CD4-positive, alpha-beta T cell treated with Interleukin-15 for 4 hours (primary cell): ENCODE measurements at regions not wholly inside any gene's neighbourhood (a gene's known extent, or its start where the extent isn't known, plus 50 kb on each side); places are given as distances from the start of the nearest gene placed in this dataset.

Experiments used
- DNase-seq: peaks from one replicate; pipeline ENCODE4 v3.0.0-alpha.2; 2020; ENCODE audit warnings: low spot score

GRCh38 chr6:99073223-99073622 is 125.5 kb upstream of the FBXL4 start:
- DNase-seq, result no peak

DNA sequence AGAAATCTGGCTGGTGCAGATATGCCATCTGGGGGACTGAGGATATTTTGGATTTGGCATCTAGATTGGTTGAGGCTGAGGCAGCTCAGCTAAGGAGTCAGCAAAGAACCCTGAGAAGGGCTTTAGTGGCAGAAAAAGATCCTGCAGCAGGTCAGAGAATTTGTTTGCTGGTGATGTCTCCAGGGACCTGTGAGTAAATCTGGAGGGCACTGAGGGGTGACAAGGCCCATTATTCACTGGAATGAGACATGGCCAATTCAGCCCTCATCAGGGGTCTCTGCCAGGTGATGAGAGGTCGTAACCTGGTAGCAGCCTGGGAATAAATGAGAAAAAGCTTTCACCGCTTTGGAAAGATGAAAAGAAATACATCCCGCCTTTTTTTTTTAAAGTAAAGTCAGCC is 118.3 kb upstream of the FBXL4 start:
- no peak for DNase-seq

DNA sequence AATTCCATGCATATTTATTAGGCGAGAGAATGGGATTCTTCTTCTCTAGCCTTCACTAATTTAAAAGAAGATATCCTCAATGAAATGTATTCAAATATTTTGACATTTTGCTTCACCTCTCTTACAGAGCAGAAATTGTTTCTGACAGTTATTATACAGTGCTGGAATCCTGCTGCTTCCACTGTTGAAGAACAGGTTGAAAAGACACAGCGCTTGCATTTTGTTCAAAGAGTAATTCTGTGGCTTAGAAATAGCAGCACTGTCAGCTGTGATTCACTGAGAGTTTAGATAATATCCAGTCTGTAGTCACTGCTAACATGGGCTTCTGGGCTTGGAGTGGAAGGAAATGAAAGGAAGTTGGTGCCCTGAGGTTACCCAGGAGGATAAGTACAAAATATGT is 117.1 kb upstream of the FBXL4 start:
- DNase-seq, result no peak

DNA sequence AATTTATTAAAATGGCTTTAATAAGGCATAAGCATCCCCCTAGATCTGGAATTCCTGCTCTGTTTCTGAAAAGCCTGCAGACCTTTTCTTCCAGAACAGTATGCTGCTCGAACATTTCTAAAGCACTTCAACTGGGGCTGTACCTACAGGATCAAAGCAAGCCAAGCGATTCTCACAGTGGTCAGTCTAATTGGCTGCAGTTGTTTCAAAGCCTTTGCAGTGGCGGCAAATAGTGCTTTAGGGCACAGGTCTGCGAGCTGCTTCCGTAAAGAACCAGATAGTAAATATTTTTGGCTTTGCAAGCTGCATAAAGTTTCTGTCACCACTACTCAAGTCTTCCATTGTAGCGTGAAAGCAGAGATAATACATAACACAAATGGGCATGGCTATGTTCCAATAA is 88.9 kb upstream of the FBXL4 start:
- DNase-seq, result no peak

- DNase-seq, result no peak
These were observed 84.7 kb upstream of the FBXL4 start for GRCh38 chr6:99032396-99032795.

- DNase-seq, result no peak
These were observed 84.2 kb upstream of the FBXL4 start for GRCh38 chr6:99031957-99032356.

DNA sequence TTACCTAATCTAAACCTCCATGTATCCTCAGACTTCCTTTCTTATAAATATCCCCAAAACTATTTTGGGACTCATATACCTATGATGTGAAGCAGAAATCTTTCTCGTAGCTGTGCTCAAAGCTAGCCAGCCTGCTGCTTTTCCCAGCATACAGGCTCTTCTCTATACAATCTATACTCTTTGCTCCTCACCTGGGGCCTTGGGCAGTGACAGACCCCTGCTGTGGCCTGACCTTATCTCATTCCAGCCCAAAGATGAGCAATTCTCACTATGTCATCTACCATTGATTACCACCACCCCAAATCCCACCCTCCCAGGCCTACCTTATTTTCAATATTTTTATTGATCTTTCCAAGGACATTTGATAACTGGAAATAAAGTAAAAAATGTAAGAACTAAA is 83.2 kb upstream of the FBXL4 start:
- DNase-seq, result no peak

DNA sequence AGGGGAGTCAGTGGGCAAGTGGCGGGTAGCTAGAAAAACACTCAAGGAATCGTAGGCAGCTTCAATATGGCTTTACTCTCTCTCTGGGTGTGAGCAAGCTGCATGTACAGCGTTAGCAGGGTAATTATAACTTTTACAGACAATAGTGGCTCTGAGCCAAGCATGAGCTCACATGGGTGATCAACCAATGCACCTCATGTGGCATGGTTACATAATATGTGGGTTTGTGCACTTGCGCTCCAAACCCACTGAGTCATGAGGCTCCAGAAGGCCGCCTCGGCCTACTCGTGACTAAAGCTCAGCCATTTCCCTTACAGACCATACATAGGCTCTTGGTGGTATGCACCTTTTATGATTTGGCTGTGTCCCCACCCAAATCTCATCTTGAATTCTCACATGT is 78.4 kb upstream of the FBXL4 start:
- DNase-seq, result no peak

- no peak for DNase-seq
These were observed 76.3 kb upstream of the FBXL4 start for GRCh38 chr6:99024089-99024488.

DNA sequence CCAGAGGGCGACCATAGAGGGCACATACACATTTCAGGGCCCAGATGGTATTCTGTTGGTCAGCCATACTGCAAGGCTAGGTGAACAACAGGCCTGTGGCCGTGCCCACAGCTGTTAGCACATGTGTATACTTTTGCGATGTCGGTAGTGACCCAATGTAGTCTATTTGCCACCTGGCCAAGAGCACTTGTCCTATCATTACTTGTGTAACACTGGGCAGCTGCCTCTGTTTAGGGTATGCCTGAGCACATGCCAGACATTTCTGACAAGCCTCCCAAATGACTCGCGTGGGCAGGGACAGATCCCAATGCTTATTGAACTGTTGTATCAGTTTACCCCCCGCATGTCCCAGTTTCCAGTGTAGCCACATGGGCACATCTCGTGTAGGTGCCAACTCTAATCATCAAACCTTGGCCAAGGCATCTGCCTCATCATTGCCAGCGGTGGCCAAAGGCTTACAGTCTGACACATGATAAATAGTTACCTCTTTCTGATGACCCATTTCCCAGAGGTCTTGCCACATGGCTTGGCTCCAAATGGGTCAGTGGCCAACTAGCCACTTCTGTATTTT is 74.4 kb upstream of the FBXL4 start:
- DNase-seq, result no peak

- DNase-seq, result no peak
These were observed 71.6 kb upstream of the FBXL4 start for GRCh38 chr6:99019381-99019780.

- no peak for DNase-seq
These were observed 69.4 kb upstream of the FBXL4 start for GRCh38 chr6:99017150-99017549.

DNA sequence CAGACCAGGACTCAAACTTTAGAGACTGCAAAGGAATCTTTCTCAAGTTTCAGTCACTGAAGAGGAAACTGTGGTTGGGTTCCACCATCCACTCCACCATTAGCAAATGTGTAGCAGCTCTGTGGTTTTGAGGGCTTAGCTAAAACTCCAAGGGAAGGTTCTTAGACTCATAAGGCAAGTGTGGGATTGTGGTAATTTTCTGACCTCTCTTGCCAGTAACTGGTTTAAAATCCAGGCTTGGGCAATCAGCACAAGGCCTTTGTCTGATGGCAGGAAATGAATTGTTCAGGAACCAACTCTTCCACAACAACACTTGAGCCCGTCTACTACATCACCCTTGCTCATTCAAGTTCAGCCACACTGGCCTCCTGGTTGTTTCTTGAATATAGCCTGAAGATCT is 68.6 kb upstream of the FBXL4 start:
- no peak for DNase-seq

GRCh38 chr6:99014061-99014460 is 66.3 kb upstream of the FBXL4 start:
- no peak for DNase-seq

DNA sequence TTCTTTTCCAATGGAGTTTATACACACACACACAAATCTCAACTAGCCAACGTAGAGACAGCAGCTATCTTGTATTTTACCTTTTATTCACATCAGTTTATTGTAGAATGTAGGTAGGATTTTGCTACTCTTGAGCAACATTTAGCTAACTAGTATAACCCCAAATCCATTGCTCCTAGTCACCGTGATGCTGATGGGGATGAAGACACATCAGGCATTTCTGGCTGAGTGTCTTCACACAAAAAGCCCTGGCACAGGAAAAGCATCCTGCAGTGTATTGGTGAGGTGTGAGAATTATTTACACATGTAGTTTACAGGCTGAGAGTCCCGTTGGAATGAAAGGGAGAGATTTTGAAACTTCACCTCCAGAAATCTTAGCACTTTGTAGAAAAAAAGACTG is 65.9 kb upstream of the FBXL4 start:
- no peak for DNase-seq

DNA sequence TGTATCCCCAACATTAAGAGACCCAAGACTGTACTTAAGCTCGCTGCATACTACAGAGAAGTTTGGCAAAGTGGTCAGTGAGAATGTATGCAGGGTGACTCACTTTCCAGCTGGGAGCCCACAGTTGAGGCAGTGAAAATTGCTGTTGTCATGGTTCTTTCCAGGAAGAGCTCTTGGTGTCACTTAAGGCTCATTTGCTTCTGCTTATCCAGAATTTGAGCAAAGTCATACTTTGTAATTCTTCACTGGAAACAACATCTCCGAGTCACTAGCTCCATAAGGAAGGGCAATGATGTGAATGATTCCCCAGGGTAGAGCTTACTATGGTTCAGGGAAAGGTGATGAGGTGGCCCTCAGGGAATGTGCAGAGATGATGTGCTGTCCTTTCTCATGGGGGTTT is 65.4 kb upstream of the FBXL4 start:
- no peak for DNase-seq

- no peak for DNase-seq
These were observed 63.4 kb upstream of the FBXL4 start for GRCh38 chr6:99011151-99011550.

- no peak for DNase-seq
These were observed 55.1 kb upstream of the FBXL4 start for GRCh38 chr6:99002831-99003230.

- DNase-seq, result no peak
These were observed 50.4 kb upstream of the FBXL4 start for GRCh38 chr6:98998103-98998502.
